ENCODE measurements at regions not wholly inside any gene's neighbourhood (a gene's known extent, or its start where the extent isn't known, plus 50 kb on each side); places are given as distances from the start of the nearest gene placed in this dataset.

DNA sequence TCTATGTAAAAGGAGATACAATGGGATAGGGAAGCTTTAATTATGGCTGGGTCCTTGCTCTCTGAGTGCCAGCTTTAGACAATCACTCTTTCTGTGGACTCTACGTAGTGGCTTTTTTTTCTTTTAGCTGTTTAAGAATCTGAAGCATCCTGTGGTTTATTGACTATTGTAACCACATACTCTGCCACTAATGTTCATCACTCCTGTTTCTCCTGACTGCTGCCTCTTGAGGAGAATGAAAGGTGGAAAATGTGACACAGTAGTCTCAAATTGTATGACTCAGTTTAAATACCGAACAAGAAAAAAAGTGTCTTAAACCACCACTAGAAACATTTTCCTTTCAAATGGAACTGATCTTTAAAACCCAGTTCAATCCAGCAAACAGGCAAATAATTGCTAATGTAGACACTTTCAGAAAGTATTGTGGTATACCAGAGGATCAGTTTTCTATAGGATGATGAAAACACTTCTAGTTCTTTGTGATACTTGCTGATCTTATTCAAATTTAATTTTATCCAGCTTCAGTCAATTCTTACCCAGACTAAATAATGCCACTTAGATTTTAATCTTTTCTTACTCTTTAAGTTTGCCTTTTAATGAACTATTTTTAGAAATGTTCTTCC lies 302.7 kb upstream of the PMFBP1 start:
- H3K27ac ChIP-seq, result no peak overlapping the region
- no peaks in the 10 kb centered on the region for H3K36me3 ChIP-seq
- no peaks in the 10 kb centered on the region for H3K27me3 ChIP-seq
- WGBS, 2 donors (ENCODE audit: low coverage in 1 of 2), result 56 to 59% methylated on average over 2 of the region's 2 CpGs
- no peaks in the 10 kb centered on the region for H3K4me1 ChIP-seq
- no peak for ATAC-seq
- TF ChIP-seq, protein P1, sequence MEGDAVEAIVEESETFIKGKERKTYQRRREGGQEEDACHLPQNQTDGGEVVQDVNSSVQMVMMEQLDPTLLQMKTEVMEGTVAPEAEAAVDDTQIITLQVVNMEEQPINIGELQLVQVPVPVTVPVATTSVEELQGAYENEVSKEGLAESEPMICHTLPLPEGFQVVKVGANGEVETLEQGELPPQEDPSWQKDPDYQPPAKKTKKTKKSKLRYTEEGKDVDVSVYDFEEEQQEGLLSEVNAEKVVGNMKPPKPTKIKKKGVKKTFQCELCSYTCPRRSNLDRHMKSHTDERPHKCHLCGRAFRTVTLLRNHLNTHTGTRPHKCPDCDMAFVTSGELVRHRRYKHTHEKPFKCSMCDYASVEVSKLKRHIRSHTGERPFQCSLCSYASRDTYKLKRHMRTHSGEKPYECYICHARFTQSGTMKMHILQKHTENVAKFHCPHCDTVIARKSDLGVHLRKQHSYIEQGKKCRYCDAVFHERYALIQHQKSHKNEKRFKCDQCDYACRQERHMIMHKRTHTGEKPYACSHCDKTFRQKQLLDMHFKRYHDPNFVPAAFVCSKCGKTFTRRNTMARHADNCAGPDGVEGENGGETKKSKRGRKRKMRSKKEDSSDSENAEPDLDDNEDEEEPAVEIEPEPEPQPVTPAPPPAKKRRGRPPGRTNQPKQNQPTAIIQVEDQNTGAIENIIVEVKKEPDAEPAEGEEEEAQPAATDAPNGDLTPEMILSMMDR (IDR thresholded peaks at IDR 0.05), result no peak
- no peak for TF ChIP-seq POLR2A (IDR thresholded peaks at IDR 0.05)
- no peak for TF ChIP-seq EP300 (IDR thresholded peaks at IDR 0.05)
- TF ChIP-seq POLR2AphosphoS5 (IDR thresholded peaks at IDR 0.05), result no peak
- H3K9me3 ChIP-seq, result no peaks in the 10 kb centered on the region
- no peak overlapping the region for H3K4me3 ChIP-seq

DNA sequence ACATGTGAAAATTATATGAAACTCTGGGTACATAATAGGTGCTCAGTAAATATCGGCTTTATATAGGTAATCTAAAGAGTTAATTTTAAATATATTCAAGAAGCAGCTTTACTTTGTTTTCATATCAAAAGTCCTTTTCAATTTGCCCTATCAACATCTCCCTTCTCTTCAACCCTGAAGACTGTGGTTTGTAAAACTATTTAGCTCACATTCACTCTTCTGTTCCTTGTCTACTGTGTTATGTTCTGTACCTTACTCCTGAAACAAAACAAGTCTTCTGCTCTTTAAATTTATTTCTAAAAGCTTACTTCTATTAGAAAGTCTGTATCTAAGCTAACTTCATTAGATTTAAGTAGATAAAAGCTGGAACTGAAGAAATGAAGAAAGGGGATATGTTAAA lies 301.7 kb upstream of the PMFBP1 start:
- no peaks in the 10 kb centered on the region for H3K36me3 ChIP-seq
- no peak overlapping the region for H3K27ac ChIP-seq
- ATAC-seq, result no peak
- H3K27me3 ChIP-seq, result no peaks in the 10 kb centered on the region
- 86 to 100% methylated on average over 1 of the region's 1 CpG for WGBS, 2 donors (ENCODE audit: low coverage in 1 of 2)
- TF ChIP-seq EP300 (IDR thresholded peaks at IDR 0.05), result no peak
- TF ChIP-seq, protein P1 (IDR thresholded peaks at IDR 0.05), result no peak
- TF ChIP-seq POLR2A (IDR thresholded peaks at IDR 0.05), result no peak
- TF ChIP-seq POLR2AphosphoS5 (IDR thresholded peaks at IDR 0.05), result no peak
- H3K9me3 ChIP-seq, result no peaks in the 10 kb centered on the region
- no peaks in the 10 kb centered on the region for H3K4me1 ChIP-seq
- H3K4me3 ChIP-seq, result no peak overlapping the region

DNA sequence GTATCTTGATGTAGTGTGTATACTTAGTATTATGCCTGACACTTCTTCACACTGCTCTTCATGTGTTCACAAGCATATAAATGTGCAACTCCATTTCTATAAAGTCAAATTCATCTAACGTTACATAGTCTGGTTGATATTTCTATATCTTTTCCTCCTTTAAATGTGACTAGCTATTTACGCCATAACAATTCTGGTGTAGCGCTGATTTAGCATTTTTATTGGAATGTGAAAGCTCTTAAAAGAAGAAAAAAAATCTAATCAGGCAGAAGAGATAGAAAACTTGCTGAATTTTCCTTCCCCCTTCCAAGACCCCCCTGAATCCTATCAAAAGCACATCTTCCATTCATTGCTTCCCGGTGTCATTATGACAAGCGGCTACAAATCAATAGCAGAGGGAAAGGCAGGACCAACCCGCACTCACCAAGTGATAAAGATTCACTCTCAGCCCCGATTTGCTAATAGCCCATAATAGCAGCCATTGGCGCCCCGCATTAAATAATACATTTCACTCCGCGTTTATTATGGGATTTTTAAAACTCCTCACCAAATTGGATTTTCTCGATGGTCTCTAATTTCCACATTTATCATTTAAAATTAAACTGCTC lies 299.5 kb upstream of the PMFBP1 start:
- ATAC-seq, result no peak
- 92 to 95% methylated on average over 6 to 12 of the region's 12 CpGs for WGBS, 2 donors (ENCODE audit: low coverage in 1 of 2)
- H3K27ac ChIP-seq, result no peak overlapping the region
- H3K36me3 ChIP-seq, result no peaks in the 10 kb centered on the region
- no peaks in the 10 kb centered on the region for H3K4me1 ChIP-seq
- H3K4me3 ChIP-seq, result no peak overlapping the region
- no peaks in the 10 kb centered on the region for H3K27me3 ChIP-seq
- H3K9me3 ChIP-seq, result no peaks in the 10 kb centered on the region
- TF ChIP-seq POLR2AphosphoS5 (IDR thresholded peaks at IDR 0.05) (no peak), EP300 (IDR thresholded peaks at IDR 0.05) (no peak), POLR2A (IDR thresholded peaks at IDR 0.05) (no peak)
- TF ChIP-seq, protein P1 (IDR thresholded peaks at IDR 0.05), result no peak

DNA sequence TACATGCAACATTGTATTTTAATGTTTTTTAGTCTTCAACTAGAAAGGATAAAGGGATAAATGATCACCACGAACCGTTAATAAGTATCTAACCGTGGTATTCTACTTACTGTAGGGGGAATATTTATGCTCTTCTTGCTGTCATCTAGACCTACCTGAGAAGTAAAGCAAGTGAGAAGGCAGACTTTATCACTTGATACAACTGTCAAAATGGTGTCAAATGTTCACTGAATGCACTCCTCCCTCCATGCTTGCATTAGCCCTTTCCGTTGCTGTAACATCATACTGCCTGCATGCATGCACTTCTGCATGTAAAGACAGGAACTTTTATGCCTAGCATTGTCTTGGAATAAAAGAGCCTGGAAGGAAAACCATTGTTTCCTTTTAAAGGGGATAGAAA lies 298.6 kb upstream of the PMFBP1 start:
- 89 to 92% methylated on average over 4 of the region's 4 CpGs for WGBS, 2 donors (ENCODE audit: low coverage in 1 of 2)
- Histone ChIP-seq H3K4me3 (no peak overlapping the region), H3K9me3 (no peaks in the 10 kb centered on the region), H3K36me3 (no peaks in the 10 kb centered on the region), H3K27ac (no peak overlapping the region), H3K4me1 (no peaks in the 10 kb centered on the region), H3K27me3 (no peaks in the 10 kb centered on the region)
- TF ChIP-seq POLR2AphosphoS5 (IDR thresholded peaks at IDR 0.05), result no peak
- TF ChIP-seq EP300 (IDR thresholded peaks at IDR 0.05), result no peak
- no peak for TF ChIP-seq POLR2A (IDR thresholded peaks at IDR 0.05)
- TF ChIP-seq, protein P1 (IDR thresholded peaks at IDR 0.05), result no peak
- no peak for ATAC-seq

DNA sequence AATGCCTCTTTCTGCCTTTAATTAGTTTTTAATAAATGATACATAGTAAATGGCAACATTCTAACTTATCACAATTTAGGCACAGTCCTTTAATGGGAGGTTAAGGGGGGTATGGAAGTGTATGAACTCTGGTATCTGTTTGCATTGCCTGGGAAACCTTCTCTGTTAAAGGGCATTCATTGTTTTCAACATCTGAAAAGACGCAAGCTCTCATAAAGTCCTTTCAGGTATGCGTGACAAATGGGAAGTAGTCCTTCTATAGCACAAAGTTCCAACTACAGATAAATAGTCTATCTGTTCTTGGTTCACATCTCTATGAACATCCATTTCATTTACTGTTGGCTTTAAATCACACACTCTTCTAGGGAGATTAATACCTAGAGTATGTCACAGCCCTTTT lies 298.0 kb upstream of the PMFBP1 start:
- H3K27ac ChIP-seq, result no peak overlapping the region
- ATAC-seq, result no peak
- H3K4me3 ChIP-seq, result no peak overlapping the region
- TF ChIP-seq POLR2AphosphoS5 (IDR thresholded peaks at IDR 0.05) (no peak), POLR2A (IDR thresholded peaks at IDR 0.05) (no peak)
- TF ChIP-seq, protein P1 (IDR thresholded peaks at IDR 0.05), result no peak
- H3K36me3 ChIP-seq, result no peaks in the 10 kb centered on the region
- 97 to 100% methylated on average over 1 to 2 of the region's 2 CpGs for WGBS, 2 donors (ENCODE audit: low coverage in 1 of 2)
- H3K9me3 ChIP-seq, result no peaks in the 10 kb centered on the region
- H3K4me1 ChIP-seq, result no peaks in the 10 kb centered on the region
- H3K27me3 ChIP-seq, result no peaks in the 10 kb centered on the region
